Stimulated activated CD8-positive, alpha-beta memory T cell treated with anti-CD3 and anti-CD28 coated beads, Interleukin-2, amount 100 ng/mL, for 48 hours (primary cell): ENCODE measurements at regions not wholly inside any gene's neighbourhood (a gene's known extent, or its start where the extent isn't known, plus 50 kb on each side); places are given as distances from the start of the nearest gene placed in this dataset.

Source experiments
- DNase-seq, 2 donors: peaks; one replicate each; pipeline ENCODE4 v3.0.0-alpha.2; 2020; ENCODE audit warnings: low read depth in 2 of 2

DNA sequence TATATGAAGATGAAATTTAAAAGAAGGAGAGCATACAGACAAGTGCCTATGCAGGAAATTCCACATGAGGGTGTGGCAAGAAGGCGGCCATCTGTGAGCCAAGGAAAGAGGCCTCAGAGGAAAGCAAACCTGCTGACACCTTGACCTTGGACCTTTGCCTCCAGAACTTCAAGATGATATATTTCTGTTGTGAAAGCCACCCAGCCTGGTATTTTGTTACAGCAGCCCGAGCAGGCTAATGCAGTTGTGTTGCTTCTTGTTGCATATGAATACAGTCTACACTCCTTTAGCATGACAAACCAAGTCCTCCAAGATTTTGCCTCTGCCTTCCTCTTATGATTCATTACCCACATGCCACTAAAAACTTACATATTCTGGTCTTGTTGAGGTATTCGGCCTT is 374.8 kb upstream of the TRIB2 start:
- DNase-seq, result no peak

DNA sequence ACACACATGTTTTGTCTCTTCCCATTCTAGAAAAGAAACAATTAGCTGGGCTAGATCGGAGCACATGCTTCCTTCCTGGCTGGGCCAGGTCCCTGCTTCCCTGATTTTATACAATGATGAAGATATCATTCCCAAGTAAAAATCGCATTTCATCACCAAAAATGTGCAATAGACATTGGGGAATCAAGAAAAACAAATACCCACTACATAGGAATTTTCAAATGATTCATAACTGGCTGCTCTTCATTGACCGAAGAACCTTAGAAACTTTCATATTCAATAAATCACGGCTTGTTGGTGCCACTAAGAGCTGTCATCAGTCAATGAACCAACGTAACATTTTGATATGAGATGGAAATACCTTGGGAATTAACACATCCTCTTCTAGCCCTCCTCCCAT is 373.6 kb upstream of the TRIB2 start:
- DNase-seq, result no peak

GRCh38 chr2:12347066-12347493 is 369.7 kb upstream of the TRIB2 start:
- DNase-seq, result no peak

DNA sequence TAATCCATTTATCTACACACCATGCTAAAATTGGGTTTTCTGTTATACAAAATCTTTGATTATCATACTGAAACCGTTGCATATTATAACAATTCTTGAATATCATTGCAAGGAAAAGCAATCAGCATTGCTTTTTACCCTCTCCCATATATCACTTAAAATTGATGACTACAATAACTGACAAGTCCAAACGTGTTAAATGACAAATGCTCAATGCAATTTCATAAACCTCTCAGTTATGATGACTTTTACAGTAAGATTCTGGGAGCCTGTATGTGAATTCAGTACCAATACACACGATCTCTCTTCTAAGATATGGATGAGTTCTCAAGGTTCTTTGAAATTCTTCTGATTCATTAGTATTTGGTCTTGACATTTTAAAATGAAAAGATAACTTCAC is 368.5 kb upstream of the TRIB2 start:
- no peak for DNase-seq

GRCh38 chr2:12350821-12351220 is 365.9 kb upstream of the TRIB2 start:
- DNase-seq, result no peak

DNA sequence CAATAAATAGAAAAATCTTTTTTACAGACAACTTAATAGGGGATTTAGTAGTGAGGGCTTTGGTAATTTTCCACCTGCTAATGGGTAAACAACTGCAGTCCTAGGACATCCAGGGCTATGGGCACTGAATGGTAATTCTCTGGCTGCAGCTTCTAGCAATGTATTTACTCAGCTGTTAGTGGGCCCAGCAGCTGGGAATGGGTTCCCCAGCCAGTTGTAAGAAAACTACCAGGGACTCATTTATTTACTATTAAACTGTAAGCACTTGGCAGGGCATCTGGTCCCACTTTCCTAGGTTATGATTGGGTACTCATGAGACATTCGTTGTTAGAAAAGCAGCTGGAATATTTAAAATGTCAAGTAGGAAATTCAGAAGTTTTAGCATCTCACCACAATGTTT is 363.8 kb upstream of the TRIB2 start:
- no peak for DNase-seq

DNA sequence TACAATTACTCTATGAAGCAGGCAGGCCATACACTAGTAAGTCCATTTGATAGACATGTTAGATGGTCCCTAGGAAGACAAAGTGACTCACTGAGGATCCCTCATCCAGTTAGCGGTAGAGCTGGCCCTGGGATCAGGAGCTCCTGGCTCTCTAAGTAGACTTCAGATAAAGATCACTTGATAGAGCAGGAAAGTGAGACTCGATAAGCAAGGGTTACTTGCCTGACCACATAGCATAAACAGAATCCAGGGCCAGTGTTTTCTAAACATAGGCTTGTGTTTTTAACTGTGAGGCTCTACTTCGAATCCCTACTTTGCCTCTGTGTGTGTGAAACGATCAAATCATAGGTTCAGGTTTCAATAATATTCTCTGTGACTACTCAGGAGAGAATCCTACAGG is 355.2 kb upstream of the TRIB2 start:
- DNase-seq, result no peak

DNA sequence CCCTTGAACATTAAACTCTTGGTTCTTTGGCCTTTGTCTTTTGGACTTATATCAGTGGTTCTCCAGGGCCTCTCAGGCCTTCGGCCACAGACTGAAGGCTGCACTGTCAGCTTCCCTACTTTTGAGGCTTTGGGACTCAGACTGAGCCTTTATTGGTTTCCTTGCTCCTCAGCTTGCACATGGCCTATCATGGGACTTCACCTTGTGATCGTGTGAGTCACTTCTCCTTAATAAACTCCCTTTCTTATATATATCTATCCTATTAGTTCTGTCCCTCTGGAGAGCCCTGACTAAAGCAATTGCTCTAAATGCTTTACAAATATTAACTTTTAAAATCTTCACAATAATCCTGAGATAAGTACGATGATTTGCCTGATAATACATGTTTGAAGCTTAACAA is 353.6 kb upstream of the TRIB2 start:
- no peak for DNase-seq

DNA sequence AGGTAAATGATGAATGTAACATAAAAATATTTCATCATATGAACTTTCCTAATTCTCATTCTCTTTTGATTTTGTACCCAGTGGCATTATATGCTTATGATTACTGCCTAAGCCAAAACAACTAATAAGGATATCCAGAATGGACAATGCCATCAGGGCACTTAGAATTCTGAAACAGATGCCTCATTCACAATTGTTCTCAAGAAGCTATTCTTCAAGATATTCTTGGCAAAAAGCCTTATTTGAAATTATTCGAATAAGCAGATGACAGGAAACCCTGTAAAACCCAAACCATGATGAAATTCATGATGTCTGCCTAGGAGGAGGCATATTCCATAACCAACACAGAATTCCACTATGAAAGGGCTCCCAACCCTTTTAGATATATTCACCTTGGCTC is 353.2 kb upstream of the TRIB2 start:
- no peak for DNase-seq

- DNase-seq, result no peak
Observed at GRCh38 chr2:12369566-12369965, 347.2 kb upstream of the TRIB2 start.

DNA sequence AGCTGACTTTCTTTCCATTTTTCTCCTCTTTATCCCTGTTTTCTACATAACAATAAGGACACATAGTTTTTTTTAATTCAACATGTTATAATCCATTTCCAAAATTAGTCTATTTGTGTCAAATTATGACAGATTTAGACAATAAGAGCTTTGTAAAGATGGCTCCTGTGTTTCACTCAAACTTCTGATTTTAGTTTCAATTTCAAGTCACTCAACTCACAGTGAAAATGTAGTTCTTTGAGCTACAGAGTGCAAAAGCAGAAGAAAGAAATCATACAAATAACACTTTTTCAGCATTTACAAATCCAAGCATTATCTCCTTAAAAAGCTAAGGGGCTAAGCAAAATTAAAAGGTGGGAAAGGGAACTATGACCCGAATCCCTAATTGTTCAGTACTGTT is 340.7 kb upstream of the TRIB2 start:
- no peak for DNase-seq

DNA sequence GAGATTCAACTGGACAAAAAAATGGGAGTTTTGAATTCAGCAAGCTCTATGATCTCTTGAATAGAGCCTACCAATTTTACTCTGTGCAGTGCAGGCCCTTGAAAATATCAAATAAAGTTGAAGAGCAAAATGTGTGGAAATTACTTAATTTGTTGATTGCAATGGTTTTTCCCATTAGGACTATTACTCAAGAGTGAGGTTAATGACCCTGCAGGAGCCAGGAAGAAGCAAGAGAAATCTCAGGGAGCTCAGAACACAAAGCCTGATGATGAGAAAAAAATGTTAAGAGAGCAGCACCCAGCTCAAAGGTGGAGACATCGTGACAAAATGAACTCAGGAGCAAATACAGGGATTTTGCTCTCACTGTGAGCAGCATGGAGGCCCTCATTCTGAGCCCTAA is 337.6 kb upstream of the TRIB2 start:
- no peak for DNase-seq

DNA sequence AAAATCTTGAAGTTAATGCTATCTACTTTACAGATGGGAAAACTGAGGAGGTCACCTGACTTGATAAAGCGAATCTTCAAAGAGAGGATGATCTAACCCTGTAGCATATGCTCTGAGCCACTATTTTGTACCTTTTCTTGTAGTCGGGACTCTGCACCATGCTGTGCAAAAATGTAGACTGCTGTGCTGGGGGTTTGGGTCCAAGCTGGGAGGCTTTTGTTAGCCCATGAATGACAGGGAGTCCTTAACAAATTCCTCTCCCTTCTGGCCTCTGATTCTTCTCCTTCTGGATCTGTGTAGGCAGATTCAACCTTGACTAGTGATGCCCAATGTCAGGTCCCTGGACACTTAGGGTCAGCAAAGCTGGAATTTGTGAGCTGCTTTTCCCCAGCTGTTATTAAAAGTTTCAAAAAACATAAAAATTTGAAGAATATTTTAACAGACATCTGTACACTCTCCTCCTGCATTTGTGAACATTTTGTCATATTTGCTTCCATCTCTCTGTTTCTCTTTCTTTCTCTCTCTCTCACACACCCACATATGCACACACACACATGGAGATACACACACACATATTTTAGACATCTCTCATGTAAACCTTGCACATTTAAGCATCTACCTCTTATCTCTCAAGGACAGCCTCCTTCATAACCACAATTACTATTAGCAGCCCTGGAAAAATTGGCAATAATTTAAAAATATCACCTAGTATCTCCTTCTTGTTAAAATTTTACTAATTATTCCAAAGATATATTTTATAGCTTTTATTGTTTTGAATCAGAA is 335.0 kb upstream of the TRIB2 start:
- DNase-seq, result no peak

DNA sequence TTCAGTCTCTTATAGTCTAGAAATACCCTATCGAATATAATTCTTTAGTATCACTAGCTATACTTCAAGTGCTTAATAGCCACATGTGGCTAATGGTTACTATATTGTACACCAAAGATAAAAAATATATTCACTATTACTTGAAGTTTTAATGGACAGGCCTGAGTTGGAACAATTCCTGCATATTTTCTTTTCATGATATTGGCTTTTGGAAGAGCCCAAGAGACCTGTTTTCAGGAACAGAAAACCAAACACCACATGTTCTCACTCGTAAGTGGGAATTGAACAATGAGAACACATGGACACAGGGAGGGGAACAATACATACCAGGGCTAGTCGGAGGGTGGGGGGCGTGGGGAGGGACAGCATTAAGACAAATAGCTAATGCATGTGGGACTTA is 334.4 kb upstream of the TRIB2 start:
- DNase-seq, result no peak

DNA sequence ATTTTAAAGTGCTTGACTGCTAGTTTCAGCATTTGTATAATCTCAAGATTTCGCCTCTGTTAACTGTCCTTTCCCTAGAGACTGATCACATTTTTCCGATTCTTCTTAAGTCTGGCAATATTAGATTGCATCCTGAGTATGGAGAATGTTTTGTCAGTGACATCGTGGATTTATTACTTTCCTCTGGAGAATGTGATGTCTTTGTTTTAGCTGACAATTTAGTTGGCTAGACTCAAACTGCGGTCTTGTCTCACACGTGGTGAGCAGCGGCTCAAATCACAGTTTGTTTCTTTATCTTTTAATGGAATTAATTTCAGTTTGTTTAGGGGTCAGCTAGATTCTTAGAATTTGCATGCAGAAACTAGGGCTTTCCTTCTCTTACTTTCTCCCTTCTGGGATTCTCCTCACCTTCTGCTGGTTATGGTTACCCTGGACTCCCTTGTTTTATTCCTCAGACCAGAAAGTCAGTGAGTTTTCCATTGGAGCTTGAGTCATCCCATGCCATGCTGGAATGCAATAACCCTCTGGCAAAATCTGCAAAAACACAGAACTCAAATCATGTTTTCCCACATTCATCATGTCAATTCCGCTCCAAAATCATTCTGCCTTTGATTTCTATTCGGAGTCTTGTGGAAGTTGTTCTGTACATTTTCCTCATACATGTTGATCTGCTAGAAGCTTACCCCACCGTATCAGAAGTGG is 327.2 kb upstream of the TRIB2 start:
- no peak for DNase-seq

DNA sequence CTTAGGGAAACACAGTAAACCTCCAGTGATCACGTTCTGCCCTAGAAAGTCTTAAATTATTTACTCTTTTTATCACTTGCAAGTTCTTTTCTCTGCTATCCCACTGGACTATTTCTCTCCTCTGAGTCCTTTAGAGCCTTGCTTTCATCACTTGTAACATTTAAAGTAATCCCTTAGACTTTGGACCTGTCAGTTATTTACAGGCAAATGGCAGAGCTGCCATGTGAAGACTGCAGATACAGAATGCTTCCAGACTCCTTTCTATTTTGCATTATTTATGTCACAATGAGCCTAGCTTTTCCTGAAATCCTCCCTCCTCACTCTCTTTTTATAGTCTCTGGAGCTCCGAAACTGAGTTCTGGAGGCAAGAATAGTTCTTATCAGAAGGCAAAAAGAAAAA is 325.6 kb upstream of the TRIB2 start:
- no peak for DNase-seq

DNA sequence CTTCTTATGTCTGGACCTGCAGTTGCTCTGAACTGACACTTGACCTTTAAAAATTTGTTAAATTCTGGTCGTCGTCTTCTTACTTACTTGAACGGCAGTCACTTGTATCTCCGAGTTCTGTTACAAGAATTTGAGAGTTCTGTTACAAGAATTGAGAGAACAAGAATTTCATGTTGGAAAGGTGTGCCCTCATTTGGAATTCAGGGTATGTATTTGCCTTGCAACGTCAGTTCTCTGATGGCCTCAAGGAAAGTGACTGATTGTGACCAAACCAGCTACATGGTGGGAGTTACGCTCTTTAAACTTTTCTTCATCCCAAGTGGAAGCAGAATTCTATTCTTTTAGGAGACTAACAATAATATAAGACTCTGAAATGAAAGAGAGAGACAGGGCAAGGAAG is 320.0 kb upstream of the TRIB2 start:
- DNase-seq, result no peak

GRCh38 chr2:12397854-12398253 is 318.9 kb upstream of the TRIB2 start:
- DNase-seq, result no peak

DNA sequence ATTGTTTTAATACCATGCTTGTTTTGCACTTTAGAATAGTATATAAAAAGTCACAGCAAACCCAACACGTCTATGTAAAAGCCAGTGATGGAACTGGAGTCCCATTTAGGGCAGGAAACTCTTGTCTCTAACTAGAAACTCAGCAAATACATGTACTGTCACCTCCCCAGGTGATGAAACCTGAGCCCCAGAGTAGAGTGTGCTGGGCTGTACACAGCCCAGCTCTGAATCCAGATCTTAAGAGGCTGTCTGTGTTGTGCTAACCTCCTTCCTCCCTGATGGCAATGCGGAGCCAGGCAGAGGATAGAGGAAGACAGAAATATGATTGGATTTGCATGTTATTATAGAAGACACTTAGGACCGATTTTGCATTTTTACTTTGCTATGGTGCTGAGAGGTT is 317.5 kb upstream of the TRIB2 start:
- no peak for DNase-seq

DNA sequence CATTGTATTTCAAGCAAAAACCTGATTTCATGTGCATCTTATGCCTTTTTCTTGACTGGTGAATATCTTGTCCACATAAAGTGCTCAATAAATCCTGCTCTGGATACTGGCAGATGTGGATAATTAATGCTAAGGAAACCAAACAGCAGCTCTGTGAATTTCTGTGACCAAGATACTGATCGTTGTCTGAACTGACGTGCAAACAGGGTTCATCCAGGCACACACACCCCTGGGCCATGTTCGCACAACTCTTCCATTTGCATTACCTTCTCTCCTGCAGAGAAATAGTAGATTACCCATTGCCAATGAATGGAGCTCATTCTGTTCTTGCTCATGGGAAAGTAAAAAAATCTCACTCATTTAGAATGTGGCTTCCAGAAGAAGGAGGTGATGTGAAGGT is 316.2 kb upstream of the TRIB2 start:
- no peak for DNase-seq

DNA sequence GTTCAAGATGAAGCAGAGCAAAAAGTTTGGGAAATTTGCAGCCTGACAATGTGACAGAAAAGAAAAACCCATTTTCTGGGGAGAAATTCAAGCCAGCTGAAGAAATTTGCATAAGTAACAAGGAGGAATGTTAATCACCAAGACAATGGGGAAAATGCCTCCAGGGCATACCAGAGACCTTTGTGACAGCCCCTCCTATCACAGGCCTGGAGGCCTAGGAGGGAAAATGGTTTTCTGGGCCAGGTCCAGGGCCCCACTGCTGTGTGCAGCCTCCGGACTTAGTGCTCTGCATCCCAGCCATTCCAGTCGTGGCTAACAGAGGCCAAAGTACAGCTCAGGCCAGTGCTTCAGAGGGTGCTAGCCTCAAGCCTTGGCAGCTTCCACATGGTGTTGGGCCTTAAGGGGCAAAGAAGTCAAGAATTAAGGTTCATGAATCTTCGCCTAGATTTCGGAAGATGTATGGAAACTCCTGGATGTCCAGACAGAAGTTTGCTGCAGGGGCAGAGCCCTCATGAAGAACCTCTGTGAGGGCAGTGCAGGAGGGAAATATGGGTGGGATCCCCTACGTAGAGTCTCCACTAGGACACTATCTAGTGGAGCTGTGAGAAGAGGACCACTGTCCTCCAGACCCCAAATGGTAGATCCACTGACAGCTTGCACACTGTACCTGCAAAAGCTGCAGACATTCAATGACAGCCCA is 314.1 kb upstream of the TRIB2 start:
- DNase-seq, result no peak

DNA sequence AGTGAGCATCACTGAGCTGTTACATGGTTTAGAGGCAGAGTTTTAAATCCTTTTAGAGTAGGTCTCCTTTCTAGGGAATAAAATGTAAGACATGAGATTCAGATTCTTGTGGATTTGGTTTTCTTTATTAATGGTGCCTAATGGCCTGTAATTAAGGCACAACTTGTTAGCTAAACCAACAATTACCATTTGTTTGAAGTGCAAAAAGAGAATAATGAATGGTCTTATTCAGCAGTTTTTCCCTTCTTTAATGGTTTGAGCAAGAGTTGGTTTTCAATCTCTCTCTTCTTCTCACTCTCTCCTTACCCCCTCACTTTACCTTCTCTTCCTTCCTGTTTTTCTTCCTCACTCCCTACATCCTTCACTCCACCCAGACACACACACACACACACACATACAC is 312.2 kb upstream of the TRIB2 start:
- no peak for DNase-seq

DNA sequence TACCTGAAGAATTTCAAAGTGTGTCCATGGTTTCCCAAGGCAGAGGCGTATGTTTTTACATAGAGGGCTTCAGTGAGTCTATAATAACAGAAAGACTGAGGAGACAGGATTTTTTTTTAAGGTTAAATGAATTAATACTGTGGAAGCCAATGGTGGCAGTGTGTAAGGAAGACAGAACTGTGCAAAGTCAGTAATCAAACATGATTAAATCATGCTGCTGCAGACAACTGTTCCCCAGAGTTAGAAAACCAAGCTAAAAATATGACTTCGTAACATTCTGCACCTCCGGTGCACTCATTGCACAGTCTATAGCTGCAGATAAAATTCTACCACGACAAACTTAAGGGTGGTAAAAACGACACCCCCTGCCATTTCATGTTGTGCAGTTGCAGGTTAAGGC is 309.6 kb upstream of the TRIB2 start:
- DNase-seq, result no peak
